Spinal cord (tissue), 9 donors: ENCODE measurements at regions not wholly inside any gene's neighbourhood (a gene's known extent, or its start where the extent isn't known, plus 50 kb on each side); places are given as distances from the start of the nearest gene placed in this dataset.

Experiments used
- DNase-seq, 6 donors: peaks; one replicate each; pipeline versions ENCODE4 v3.0.0 to v3.0.0-alpha.2; 2013 to 2015; ENCODE audit warnings: low spot score in 6 of 6, low read depth in 4 of 6
- H3K27ac ChIP-seq: one replicate; pipeline ENCODE4 v1.5.1; 2013; ENCODE audit warnings: low read depth, low read length, control low read depth
- H3K27me3 ChIP-seq: one replicate; pipeline ENCODE4 v1.6.1; 2013; ENCODE audit warnings: low read length; ENCODE audit not compliant: control insufficient read depth, insufficient read depth
- H3K36me3 ChIP-seq: one replicate; pipeline ENCODE4 v1.6.1; 2013; ENCODE audit warnings: low read length; ENCODE audit not compliant: control insufficient read depth, insufficient read depth
- H3K4me1 ChIP-seq: one replicate; pipeline ENCODE4 v1.6.1; 2013; ENCODE audit warnings: low read length; ENCODE audit not compliant: control insufficient read depth, insufficient read depth
- H3K4me3 ChIP-seq: one replicate; pipeline ENCODE4 v1.5.1; 2013; ENCODE audit warnings: low read depth, low read length, control low read depth
- H3K9me3 ChIP-seq: one replicate; pipeline ENCODE4 v1.6.1; 2013; ENCODE audit warnings: low read length; ENCODE audit not compliant: control insufficient read depth, insufficient read depth
- WGBS: methylation state at CpG from one replicate; pipeline ENCODE4 v1.1.5; 2013; ENCODE audit warnings: missing lambda C conversion rate; ENCODE audit not compliant: insufficient coverage; 5-methylcytosine and 5-hydroxymethylcytosine counted together
- donor health status: healthy.

- Histone ChIP-seq H3K9me3 (no peaks in the 10 kb centered on the region), H3K27me3 (peaks cover 8% of the 10 kb centered on the region), H3K27ac (no peak overlapping the region), H3K4me3 (no peak overlapping the region), H3K36me3 (no peaks in the 10 kb centered on the region), H3K4me1 (peaks cover 4% of the 10 kb centered on the region)
- no peak for DNase-seq
- 31% methylated on average over 1 of the region's 1 CpG for WGBS
Measured at GRCh38 chrX:43556207-43556606, 99.9 kb upstream of the MAOA start.

GRCh38 chrX:43557792-43558191 is 98.3 kb upstream of the MAOA start:
- H3K9me3 ChIP-seq: no peaks in the 10 kb centered on the region
- WGBS: no CpG with 5 or more reads among the region's 4 CpGs
- H3K27ac ChIP-seq: no peak overlapping the region
- H3K27me3 ChIP-seq: peaks cover 6% of the 10 kb centered on the region
- H3K4me1 ChIP-seq: no peaks in the 10 kb centered on the region
- DNase-seq: peak in 5 of 6 donors; percentile 32 to 89 (median 52)
- no peak overlapping the region for H3K4me3 ChIP-seq
- no peaks in the 10 kb centered on the region for H3K36me3 ChIP-seq

GRCh38 chrX:43559644-43560043 is 96.5 kb upstream of the MAOA start:
- peaks cover 4% of the 10 kb centered on the region for H3K27me3 ChIP-seq
- H3K36me3 ChIP-seq: no peaks in the 10 kb centered on the region
- no peaks in the 10 kb centered on the region for H3K9me3 ChIP-seq
- peak in 4 of 6 donors; percentile 28 to 84 (median 50) for DNase-seq
- WGBS: 0% methylated on average over 1 of the region's 2 CpGs
- no peaks in the 10 kb centered on the region for H3K4me1 ChIP-seq
- H3K27ac ChIP-seq: no peak overlapping the region
- H3K4me3 ChIP-seq: no peak overlapping the region

- 53% methylated on average over 2 of the region's 5 CpGs for WGBS
- Histone ChIP-seq H3K4me3 (no peak overlapping the region), H3K27ac (no peak overlapping the region), H3K4me1 (no peaks in the 10 kb centered on the region), H3K36me3 (no peaks in the 10 kb centered on the region), H3K9me3 (no peaks in the 10 kb centered on the region), H3K27me3 (peaks cover 4% of the 10 kb centered on the region)
- DNase-seq: no peak
Measured at GRCh38 chrX:43560247-43560946, 95.7 kb upstream of the MAOA start.

DNA sequence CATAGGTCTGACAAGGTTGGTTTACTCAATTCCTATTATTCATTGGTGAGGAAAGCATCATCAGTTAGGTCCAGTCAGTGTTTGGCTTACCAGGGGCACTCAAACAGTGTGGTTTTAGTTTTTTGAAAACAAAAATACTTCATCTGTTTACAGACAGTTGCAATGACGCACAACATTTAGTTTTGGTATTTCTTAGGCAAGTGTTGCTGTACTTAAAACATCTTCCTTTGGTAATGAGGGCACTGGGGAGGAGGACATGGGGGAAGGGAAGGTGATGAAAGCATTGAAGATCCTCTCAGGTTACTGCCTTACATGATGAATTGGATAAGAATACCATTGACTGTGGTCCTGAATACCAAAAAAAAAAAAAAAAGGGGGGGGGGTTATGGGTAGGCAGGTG is 93.7 kb upstream of the MAOA start:
- no peak for DNase-seq
- Histone ChIP-seq H3K9me3 (no peaks in the 10 kb centered on the region), H3K27ac (no peak overlapping the region), H3K4me3 (no peak overlapping the region), H3K4me1 (no peaks in the 10 kb centered on the region), H3K27me3 (peaks cover 1% of the 10 kb centered on the region), H3K36me3 (no peaks in the 10 kb centered on the region)
- no CpG with 5 or more reads among the region's 1 CpG for WGBS

GRCh38 chrX:43564953-43565352 is 91.1 kb upstream of the MAOA start:
- Histone ChIP-seq H3K9me3 (no peaks in the 10 kb centered on the region), H3K27me3 (no peaks in the 10 kb centered on the region), H3K27ac (no peak overlapping the region), H3K4me3 (no peak overlapping the region), H3K4me1 (no peaks in the 10 kb centered on the region), H3K36me3 (no peaks in the 10 kb centered on the region)
- WGBS: no CpG with 5 or more reads among the region's 2 CpGs
- no peak for DNase-seq

- Histone ChIP-seq H3K4me3 (no peak overlapping the region), H3K36me3 (no peaks in the 10 kb centered on the region), H3K27me3 (no peaks in the 10 kb centered on the region), H3K4me1 (no peaks in the 10 kb centered on the region), H3K9me3 (no peaks in the 10 kb centered on the region), H3K27ac (no peak overlapping the region)
- DNase-seq: no peak
Measured at GRCh38 chrX:43566170-43566569, 89.9 kb upstream of the MAOA start.

DNA sequence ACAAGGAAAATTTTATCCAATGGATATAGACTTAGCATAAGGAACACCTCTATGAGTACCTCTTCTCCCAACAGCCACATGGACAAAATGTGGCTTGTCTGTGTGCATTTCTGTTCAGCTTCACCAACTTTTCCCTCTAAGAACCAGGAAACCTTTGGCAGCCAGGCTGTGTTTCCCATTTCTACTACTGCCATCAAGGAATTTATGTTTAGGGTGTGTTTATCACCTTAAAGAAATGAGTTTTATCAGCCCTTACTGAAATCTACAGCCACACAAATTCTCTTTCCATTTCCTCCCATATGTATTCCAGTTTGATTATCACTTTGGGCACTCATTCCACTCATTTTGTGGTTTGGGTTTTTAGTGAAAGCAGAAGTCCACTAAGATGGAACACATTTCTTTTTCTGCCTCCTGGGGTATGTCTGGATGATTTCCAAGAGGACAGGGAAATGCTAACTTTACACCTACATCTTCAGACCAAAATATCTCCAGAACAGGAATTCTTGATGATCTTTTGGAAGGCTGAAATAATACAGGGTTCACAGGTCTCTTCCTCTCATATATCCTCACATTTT is 82.6 kb upstream of the MAOA start:
- peaks cover 2% of the 10 kb centered on the region for H3K27me3 ChIP-seq
- no peak for DNase-seq
- no peaks in the 10 kb centered on the region for H3K4me1 ChIP-seq
- no peaks in the 10 kb centered on the region for H3K9me3 ChIP-seq
- no peaks in the 10 kb centered on the region for H3K36me3 ChIP-seq
- no peak overlapping the region for H3K27ac ChIP-seq
- no peak overlapping the region for H3K4me3 ChIP-seq

- H3K9me3 ChIP-seq: no peaks in the 10 kb centered on the region
- no CpG with 5 or more reads among the region's 4 CpGs for WGBS
- H3K27ac ChIP-seq: no peak overlapping the region
- DNase-seq: no peak
- no peak overlapping the region for H3K4me3 ChIP-seq
- no peaks in the 10 kb centered on the region for H3K4me1 ChIP-seq
- H3K27me3 ChIP-seq: peaks cover 4% of the 10 kb centered on the region
- H3K36me3 ChIP-seq: no peaks in the 10 kb centered on the region
Measured at GRCh38 chrX:43580621-43581020, 75.5 kb upstream of the MAOA start.

GRCh38 chrX:43581167-43581566 is 74.9 kb upstream of the MAOA start:
- Histone ChIP-seq H3K27me3 (peaks cover 4% of the 10 kb centered on the region), H3K36me3 (no peaks in the 10 kb centered on the region), H3K4me3 (no peak overlapping the region), H3K4me1 (no peaks in the 10 kb centered on the region), H3K27ac (no peak overlapping the region), H3K9me3 (no peaks in the 10 kb centered on the region)
- 50% methylated on average over 1 of the region's 2 CpGs for WGBS
- DNase-seq: no peak
